ENCODE measurements at regions not wholly inside any gene's neighbourhood (a gene's known extent, or its start where the extent isn't known, plus 50 kb on each side); places are given as distances from the start of the nearest gene placed in this dataset.

DNA sequence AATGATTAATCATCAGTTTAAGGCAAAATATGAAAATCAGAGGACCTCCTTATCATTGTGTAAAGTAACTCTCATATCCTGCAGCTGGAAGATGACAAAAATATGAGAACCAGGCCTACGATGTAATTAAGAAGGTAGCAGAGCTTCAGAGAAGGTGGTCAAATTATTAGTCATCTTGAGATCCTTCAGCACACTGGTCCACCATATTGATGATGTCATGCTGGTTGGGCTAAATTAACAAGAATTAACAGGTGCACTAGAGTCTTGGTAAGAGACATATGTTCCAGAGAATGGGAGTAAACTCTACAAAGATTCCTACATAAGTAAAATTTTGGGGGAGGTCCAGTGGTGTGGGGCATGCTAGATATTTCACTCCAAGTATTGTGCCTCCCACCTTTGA is 112.8 kb downstream of the OTOR start:
- Histone ChIP-seq H3K27ac (no peak overlapping the region), H3K9me3 (ENCODE audit: control insufficient read depth, low read length) (no peaks in the 10 kb centered on the region), H3K4me2 (ENCODE audit: low read length) (no peak overlapping the region), H3K36me3 (ENCODE audit: control insufficient read depth, insufficient read depth, low read length) (no peaks in the 10 kb centered on the region), H3K27me3 (ENCODE audit: control insufficient read depth, insufficient read depth, low read length) (no peaks in the 10 kb centered on the region), H3K4me3 (ENCODE audit: low read depth, low read length) (no peak overlapping the region), H2AFZ (no peak overlapping the region), H3K4me1 (no peaks in the 10 kb centered on the region), H3K9ac (no peak overlapping the region), H3K79me2 (no peaks in the 10 kb centered on the region)
- TF ChIP-seq, protein P1, sequence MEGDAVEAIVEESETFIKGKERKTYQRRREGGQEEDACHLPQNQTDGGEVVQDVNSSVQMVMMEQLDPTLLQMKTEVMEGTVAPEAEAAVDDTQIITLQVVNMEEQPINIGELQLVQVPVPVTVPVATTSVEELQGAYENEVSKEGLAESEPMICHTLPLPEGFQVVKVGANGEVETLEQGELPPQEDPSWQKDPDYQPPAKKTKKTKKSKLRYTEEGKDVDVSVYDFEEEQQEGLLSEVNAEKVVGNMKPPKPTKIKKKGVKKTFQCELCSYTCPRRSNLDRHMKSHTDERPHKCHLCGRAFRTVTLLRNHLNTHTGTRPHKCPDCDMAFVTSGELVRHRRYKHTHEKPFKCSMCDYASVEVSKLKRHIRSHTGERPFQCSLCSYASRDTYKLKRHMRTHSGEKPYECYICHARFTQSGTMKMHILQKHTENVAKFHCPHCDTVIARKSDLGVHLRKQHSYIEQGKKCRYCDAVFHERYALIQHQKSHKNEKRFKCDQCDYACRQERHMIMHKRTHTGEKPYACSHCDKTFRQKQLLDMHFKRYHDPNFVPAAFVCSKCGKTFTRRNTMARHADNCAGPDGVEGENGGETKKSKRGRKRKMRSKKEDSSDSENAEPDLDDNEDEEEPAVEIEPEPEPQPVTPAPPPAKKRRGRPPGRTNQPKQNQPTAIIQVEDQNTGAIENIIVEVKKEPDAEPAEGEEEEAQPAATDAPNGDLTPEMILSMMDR (IDR thresholded peaks at IDR 0.05), result no peak

DNA sequence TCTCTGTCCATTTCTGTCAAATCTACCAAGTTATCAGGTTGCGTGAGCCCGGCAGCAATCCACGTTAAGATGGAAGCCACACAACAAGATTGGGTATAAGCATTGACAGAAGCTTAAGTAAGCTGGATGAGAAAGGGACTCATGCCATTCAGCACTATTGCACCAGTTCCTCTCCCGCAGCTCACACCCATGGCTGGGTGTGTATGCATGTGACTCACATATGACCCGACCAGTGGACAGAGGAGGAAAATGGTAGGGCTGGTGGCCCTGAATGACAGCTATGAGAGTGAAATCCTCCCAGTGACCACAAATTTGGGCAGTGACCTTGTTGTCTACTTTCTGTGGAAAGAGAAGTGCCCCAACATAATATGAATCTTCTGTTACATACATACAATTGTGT is 113.5 kb downstream of the OTOR start:
- no peak overlapping the region for H3K27ac ChIP-seq
- no peak overlapping the region for H2AFZ ChIP-seq
- H3K79me2 ChIP-seq, result no peaks in the 10 kb centered on the region
- H3K36me3 ChIP-seq (ENCODE audit: control insufficient read depth, insufficient read depth, low read length), result no peaks in the 10 kb centered on the region
- H3K4me3 ChIP-seq (ENCODE audit: low read depth, low read length), result no peak overlapping the region
- H3K9ac ChIP-seq, result no peak overlapping the region
- no peaks in the 10 kb centered on the region for H3K4me1 ChIP-seq
- no peaks in the 10 kb centered on the region for H3K9me3 ChIP-seq (ENCODE audit: control insufficient read depth, low read length)
- no peak overlapping the region for H3K4me2 ChIP-seq (ENCODE audit: low read length)
- TF ChIP-seq, protein P1 (IDR thresholded peaks at IDR 0.05), result no peak
- H3K27me3 ChIP-seq (ENCODE audit: control insufficient read depth, insufficient read depth, low read length), result no peaks in the 10 kb centered on the region

DNA sequence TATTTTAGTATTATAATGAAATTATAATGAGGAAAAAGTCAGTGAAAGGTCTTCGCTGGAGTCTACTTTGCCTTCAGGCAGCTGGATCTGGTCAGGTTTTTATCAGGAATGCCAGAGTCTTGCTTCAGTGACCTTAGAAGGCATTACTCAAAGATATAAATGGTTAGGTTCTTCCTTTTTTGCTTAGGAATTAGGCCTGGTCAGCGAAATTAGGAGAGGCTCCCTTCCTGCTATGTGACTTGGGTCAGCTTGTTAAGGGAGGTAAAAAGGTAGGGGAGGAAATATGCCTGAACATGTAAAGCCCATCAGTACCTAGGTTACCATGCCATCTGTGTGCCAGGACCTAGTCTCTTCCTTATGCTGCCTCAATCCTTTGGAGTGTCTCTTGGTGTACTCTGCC is 115.1 kb downstream of the OTOR start:
- Histone ChIP-seq H3K27ac (no peak overlapping the region), H3K4me2 (ENCODE audit: low read length) (no peak overlapping the region), H2AFZ (no peak overlapping the region), H3K36me3 (ENCODE audit: control insufficient read depth, insufficient read depth, low read length) (no peaks in the 10 kb centered on the region), H3K4me1 (no peaks in the 10 kb centered on the region), H3K79me2 (no peaks in the 10 kb centered on the region), H3K4me3 (ENCODE audit: low read depth, low read length) (no peak overlapping the region), H3K9ac (no peak overlapping the region), H3K27me3 (ENCODE audit: control insufficient read depth, insufficient read depth, low read length) (no peaks in the 10 kb centered on the region), H3K9me3 (ENCODE audit: control insufficient read depth, low read length) (no peaks in the 10 kb centered on the region)
- TF ChIP-seq, protein P1 (IDR thresholded peaks at IDR 0.05), result no peak

DNA sequence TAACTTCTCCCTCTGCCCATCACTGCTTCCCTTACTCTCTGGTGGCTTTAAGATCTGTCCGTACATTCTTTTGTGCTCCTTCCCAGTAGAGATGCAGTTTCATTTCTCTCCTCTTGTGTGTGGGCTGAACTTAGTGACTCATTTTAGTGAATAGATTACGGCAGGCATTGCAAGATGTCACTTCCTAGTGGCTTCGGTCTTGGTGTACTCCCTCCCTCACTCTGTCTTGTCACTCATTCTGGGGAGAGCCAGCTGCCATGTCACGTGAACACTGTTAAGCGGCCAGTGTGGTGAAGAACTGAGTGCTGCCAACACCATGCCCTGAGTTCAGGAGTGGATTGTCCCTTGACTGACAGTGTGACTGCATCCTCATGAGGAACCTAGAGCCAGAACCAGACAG is 115.9 kb downstream of the OTOR start:
- H3K79me2 ChIP-seq, result no peaks in the 10 kb centered on the region
- H3K4me2 ChIP-seq (ENCODE audit: low read length), result no peak overlapping the region
- no peak overlapping the region for H3K4me3 ChIP-seq (ENCODE audit: low read depth, low read length)
- H3K9ac ChIP-seq, result no peak overlapping the region
- TF ChIP-seq, protein P1 (IDR thresholded peaks at IDR 0.05), result no peak
- H2AFZ ChIP-seq, result no peak overlapping the region
- H3K9me3 ChIP-seq (ENCODE audit: control insufficient read depth, low read length), result no peaks in the 10 kb centered on the region
- H3K4me1 ChIP-seq, result no peaks in the 10 kb centered on the region
- no peak overlapping the region for H3K27ac ChIP-seq
- H3K36me3 ChIP-seq (ENCODE audit: control insufficient read depth, insufficient read depth, low read length), result no peaks in the 10 kb centered on the region
- H3K27me3 ChIP-seq (ENCODE audit: control insufficient read depth, insufficient read depth, low read length), result no peaks in the 10 kb centered on the region

DNA sequence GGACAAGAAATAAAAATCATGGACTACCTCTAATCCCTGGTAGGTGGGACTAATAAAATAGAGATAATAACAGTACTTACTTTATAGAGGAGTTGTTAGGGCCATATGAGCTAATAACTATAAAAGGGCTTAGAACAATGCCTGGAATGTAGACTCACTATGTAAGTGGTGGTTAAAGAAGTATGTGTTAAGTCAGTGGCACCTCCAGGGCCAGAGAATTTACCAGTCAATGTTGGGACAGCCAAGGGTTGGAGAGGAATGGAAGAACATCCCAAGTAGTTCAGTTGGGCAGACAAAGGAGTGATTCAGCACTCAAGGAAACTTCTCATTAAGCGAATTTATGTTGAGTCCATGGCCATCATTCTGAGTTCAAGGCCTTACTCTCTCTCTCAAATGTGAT is 116.8 kb downstream of the OTOR start:
- H3K27me3 ChIP-seq (ENCODE audit: control insufficient read depth, insufficient read depth, low read length), result no peaks in the 10 kb centered on the region
- no peaks in the 10 kb centered on the region for H3K4me1 ChIP-seq
- no peak overlapping the region for H3K27ac ChIP-seq

More for the DNA sequence above, 116.8 kb downstream of the OTOR start:
- Histone ChIP-seq H3K4me2 (ENCODE audit: low read length) (no peak overlapping the region), H3K9ac (no peak overlapping the region), H3K79me2 (no peaks in the 10 kb centered on the region), H3K4me3 (ENCODE audit: low read depth, low read length) (no peak overlapping the region), H2AFZ (no peak overlapping the region), H3K36me3 (ENCODE audit: control insufficient read depth, insufficient read depth, low read length) (no peaks in the 10 kb centered on the region), H3K9me3 (ENCODE audit: control insufficient read depth, low read length) (no peaks in the 10 kb centered on the region)
- TF ChIP-seq, protein P1 (IDR thresholded peaks at IDR 0.05), result no peak

Measured in parathyroid adenoma (tissue), 2 donors.